Tibial artery (tissue), 4 donors: ENCODE measurements at regions not wholly inside any gene's neighbourhood (a gene's known extent, or its start where the extent isn't known, plus 50 kb on each side); places are given as distances from the start of the nearest gene placed in this dataset.

Experiments
- DNase-seq, 2 donors: peaks; one replicate each; pipeline ENCODE4 v3.0.0-alpha.2; 2019
- H3K27ac ChIP-seq, 2 donors: fragments of 200-600 bp; sonication (generic) in 1 of 2; 1 replicate in 1 of 2; 2 replicates in 1 of 2; pipeline ENCODE4 v1.5.1; 2018 to 2019; ENCODE audit warnings: mild to moderate bottlenecking in 1 of 2
- H3K27me3 ChIP-seq, 2 donors: fragments of 200-600 bp; sonication (generic) in 1 of 2; one replicate each; pipeline versions ENCODE4 v1.5.1 to v1.6.0; 2016 to 2019
- H3K36me3 ChIP-seq, 3 donors: fragments of 200-600 bp; sonication (generic) in 2 of 3; one replicate each; pipeline ENCODE4 v1.5.1; 2016 to 2019; ENCODE audit warnings: mild to moderate bottlenecking in 2 of 3
- H3K4me1 ChIP-seq, 4 donors: fragments of 200-600 bp; sonication (generic) in 2 of 4; 1 replicate in 3 of 4; 2 replicates in 1 of 4; pipeline ENCODE4 v1.5.1; 2016 to 2019
- H3K4me3 ChIP-seq, 2 donors: fragments of 200-600 bp; sonication (generic) in 1 of 2; 1 replicate in 1 of 2; 2 replicates in 1 of 2; pipeline ENCODE4 v1.5.1; 2018 to 2019; ENCODE audit warnings: mild to moderate bottlenecking in 2 of 2
- H3K9me3 ChIP-seq, 3 donors: fragments of 200-600 bp; sonication (generic) in 1 of 3; one replicate each; pipeline ENCODE4 v1.5.1; 2016 to 2019
- intact Hi-C: fragments of 100-400 bp; cut with DNase I; formaldehyde crosslinking; loops from one replicate; pipeline ENCODE4 v1.15.0; 2023; ENCODE audit warnings: low total_unique reads
- TF ChIP-seq, protein P1 (sequence below), 2 experiments: fragments of 200-600 bp in 1 of 2; fragments of 450-650 bp in 1 of 2; IDR thresholded peaks; one replicate each; pipeline ENCODE4 v1.5.1; 2017 to 2019; ENCODE audit warnings: antibody characterized with exemption in 2 of 2, mild to moderate bottlenecking in 1 of 2, moderate library complexity in 1 of 2

- Histone ChIP-seq H3K27me3 (no peaks in the 10 kb centered on the region), H3K9me3 (no peaks in the 10 kb centered on the region), H3K4me3 (no peak overlapping the region), H3K4me1 (no peaks in the 10 kb centered on the region), H3K27ac (no peak overlapping the region), H3K36me3 (no peaks in the 10 kb centered on the region)
- intact Hi-C loops = no loop called here
- no peak for DNase-seq
- TF ChIP-seq, protein P1, sequence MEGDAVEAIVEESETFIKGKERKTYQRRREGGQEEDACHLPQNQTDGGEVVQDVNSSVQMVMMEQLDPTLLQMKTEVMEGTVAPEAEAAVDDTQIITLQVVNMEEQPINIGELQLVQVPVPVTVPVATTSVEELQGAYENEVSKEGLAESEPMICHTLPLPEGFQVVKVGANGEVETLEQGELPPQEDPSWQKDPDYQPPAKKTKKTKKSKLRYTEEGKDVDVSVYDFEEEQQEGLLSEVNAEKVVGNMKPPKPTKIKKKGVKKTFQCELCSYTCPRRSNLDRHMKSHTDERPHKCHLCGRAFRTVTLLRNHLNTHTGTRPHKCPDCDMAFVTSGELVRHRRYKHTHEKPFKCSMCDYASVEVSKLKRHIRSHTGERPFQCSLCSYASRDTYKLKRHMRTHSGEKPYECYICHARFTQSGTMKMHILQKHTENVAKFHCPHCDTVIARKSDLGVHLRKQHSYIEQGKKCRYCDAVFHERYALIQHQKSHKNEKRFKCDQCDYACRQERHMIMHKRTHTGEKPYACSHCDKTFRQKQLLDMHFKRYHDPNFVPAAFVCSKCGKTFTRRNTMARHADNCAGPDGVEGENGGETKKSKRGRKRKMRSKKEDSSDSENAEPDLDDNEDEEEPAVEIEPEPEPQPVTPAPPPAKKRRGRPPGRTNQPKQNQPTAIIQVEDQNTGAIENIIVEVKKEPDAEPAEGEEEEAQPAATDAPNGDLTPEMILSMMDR (IDR thresholded peaks at IDR 0.05) = no peak
These were observed 375.1 kb upstream of the DDHD1 start for GRCh38 chr14:53528185-53528671.

- H3K4me1 ChIP-seq = no peaks in the 10 kb centered on the region
- intact Hi-C loops = no loop called here
- no peak overlapping the region for H3K4me3 ChIP-seq
- TF ChIP-seq, protein P1 (IDR thresholded peaks at IDR 0.05) = no peak
- no peak for DNase-seq
- H3K36me3 ChIP-seq = no peaks in the 10 kb centered on the region
- no peaks in the 10 kb centered on the region for H3K27me3 ChIP-seq
- no peaks in the 10 kb centered on the region for H3K9me3 ChIP-seq
- H3K27ac ChIP-seq = no peak overlapping the region
These were observed 373.1 kb upstream of the DDHD1 start for GRCh38 chr14:53526200-53526599.

DNA sequence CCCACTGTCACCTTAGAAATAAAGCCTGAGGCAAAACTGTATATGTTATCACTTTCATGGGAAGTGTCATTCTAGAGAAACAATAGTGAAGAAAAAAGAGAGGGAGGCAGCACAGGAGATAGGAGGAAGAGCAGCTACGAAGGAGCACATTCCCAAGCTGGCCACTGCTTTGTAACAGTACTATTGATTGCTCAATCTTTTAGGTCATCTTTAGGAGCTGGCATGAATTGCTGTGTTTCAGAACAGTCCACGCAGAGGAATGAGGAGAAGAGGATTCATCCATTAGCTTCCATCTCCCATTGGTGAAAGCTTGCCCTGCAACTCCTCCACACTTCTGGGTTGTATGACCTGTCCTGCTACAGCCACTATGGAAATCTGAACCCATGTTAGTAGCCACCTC, 372.5 kb upstream of the DDHD1 start:
- Histone ChIP-seq H3K4me1 (no peaks in the 10 kb centered on the region), H3K4me3 (no peak overlapping the region), H3K36me3 (no peaks in the 10 kb centered on the region), H3K27me3 (no peaks in the 10 kb centered on the region), H3K27ac (no peak overlapping the region), H3K9me3 (no peaks in the 10 kb centered on the region)
- intact Hi-C loops = no loop called here
- DNase-seq = no peak
- TF ChIP-seq, protein P1 (IDR thresholded peaks at IDR 0.05) = no peak

DNA sequence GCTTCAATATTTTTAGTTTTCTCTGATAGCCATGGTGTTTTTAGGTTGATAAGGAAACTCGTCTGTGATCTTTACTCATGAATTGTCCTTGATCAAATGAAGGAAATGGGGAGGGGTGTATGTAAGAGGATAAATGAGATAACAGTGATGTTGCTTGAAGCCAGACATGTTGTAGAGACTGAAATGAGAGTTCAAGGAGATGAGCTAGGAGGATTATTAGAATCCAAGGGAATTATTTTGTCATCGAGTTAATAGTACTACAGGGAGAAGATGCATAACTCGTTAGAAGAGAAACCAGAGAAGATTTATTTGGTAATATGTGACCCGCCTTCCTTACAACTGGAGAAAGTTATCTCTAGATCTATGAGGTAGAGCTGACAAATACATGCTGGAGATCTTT, 371.3 kb upstream of the DDHD1 start:
- no peak overlapping the region for H3K27ac ChIP-seq
- H3K4me3 ChIP-seq = no peak overlapping the region
- DNase-seq = no peak
- intact Hi-C loops = no loop called here
- H3K27me3 ChIP-seq = no peaks in the 10 kb centered on the region
- H3K36me3 ChIP-seq = no peaks in the 10 kb centered on the region
- TF ChIP-seq, protein P1 (IDR thresholded peaks at IDR 0.05) = no peak
- no peaks in the 10 kb centered on the region for H3K9me3 ChIP-seq
- no peaks in the 10 kb centered on the region for H3K4me1 ChIP-seq

DNA sequence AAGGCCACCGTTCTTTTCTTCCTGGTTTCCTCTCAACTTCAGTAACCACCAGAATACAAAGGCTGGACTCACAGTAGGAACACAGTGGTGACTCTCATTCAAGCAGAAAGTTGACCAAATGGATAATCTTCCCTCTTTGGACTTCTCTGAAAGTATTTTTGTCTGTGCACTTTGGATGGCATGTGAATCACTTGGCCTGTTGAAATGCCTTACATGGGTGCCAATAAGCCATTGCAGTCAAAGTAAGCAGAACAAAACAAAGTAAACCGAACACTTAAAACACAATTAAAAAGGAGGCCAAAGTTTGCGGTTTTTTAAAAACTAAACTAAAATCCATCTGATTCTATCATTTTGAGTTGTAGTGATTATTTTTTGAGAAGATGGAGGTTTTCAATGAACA, 370.1 kb upstream of the DDHD1 start:
- H3K27ac ChIP-seq = no peak overlapping the region
- no peak for DNase-seq
- no peaks in the 10 kb centered on the region for H3K27me3 ChIP-seq
- no peaks in the 10 kb centered on the region for H3K36me3 ChIP-seq
- intact Hi-C loops = no loop called here
- TF ChIP-seq, protein P1 (IDR thresholded peaks at IDR 0.05) = no peak
- H3K4me1 ChIP-seq = no peaks in the 10 kb centered on the region
- no peaks in the 10 kb centered on the region for H3K9me3 ChIP-seq
- no peak overlapping the region for H3K4me3 ChIP-seq
